ENCODE measurements at regions not wholly inside any gene's neighbourhood (a gene's known extent, or its start where the extent isn't known, plus 50 kb on each side); places are given as distances from the start of the nearest gene placed in this dataset.

DNA sequence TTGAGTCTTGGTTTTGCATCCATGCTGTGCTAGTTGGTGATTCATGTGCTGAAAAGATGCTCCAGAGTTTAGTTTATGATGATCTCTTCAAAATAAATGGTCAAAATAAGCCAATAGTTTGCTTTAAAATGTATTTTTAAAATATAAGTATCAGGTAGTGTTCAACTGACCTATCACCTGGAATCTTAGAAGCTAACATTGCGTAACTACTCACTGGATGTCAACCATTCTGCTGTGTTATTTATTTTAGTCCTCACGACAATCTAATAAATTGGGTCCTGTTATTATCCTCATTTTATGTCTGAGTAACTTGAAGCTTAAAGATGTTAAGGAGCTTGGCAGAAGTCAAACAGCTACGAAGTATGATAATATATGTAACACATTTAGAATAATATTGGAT, 563.7 kb upstream of the MDFIC2 start:
- dilution Hi-C loops (cut with MboI; ENCODE audit: extremely low pct_ligation_motif_present, low sequenced_read_pairs): no loop called here
- Histone ChIP-seq H3K4me2 (ENCODE audit: control insufficient read depth, extremely low read depth, insufficient read depth, low read depth, low read length) (no peak overlapping the region), H3K27ac (ENCODE audit: control insufficient read depth, insufficient read depth, low read length) (no peak overlapping the region), H3K9ac (ENCODE audit: control insufficient read depth, extremely low read depth, insufficient read depth, low read length) (no peak overlapping the region), H4K20me1 (ENCODE audit: control insufficient read depth, extremely low read depth, insufficient read depth, low read length) (no peaks in the 10 kb centered on the region), H3K4me3 (ENCODE audit: control insufficient read depth in 2 of 3, extremely low read depth in 1 of 3, insufficient read depth in 2 of 3, low read depth in 1 of 3, low read length in 3 of 3) (no peak overlapping the region), H3K9me3 (ENCODE audit: control insufficient read depth, low read depth, low read length) (no peaks in the 10 kb centered on the region), H2AFZ (ENCODE audit: control insufficient read depth, low read length) (no peak overlapping the region), H3K79me2 (ENCODE audit: control insufficient read depth, insufficient read depth, low read length) (no peaks in the 10 kb centered on the region), H3K9me1 (ENCODE audit: control insufficient read depth, extremely low read depth, insufficient read depth, low read length) (no peaks in the 10 kb centered on the region), H3K4me1 (ENCODE audit: control insufficient read depth, extremely low read depth, insufficient read depth, low read length) (no peaks in the 10 kb centered on the region), H3K27me3 (ENCODE audit: control insufficient read depth, extremely low read depth, insufficient read depth, low read length) (no peaks in the 10 kb centered on the region), H3K36me3 (ENCODE audit: control insufficient read depth in 2 of 2, extremely low read depth in 1 of 2, insufficient read depth in 2 of 2, low read length in 2 of 2) (no peaks in the 10 kb centered on the region)
- FAIRE-seq: no peak
- TF ChIP-seq, protein P1, sequence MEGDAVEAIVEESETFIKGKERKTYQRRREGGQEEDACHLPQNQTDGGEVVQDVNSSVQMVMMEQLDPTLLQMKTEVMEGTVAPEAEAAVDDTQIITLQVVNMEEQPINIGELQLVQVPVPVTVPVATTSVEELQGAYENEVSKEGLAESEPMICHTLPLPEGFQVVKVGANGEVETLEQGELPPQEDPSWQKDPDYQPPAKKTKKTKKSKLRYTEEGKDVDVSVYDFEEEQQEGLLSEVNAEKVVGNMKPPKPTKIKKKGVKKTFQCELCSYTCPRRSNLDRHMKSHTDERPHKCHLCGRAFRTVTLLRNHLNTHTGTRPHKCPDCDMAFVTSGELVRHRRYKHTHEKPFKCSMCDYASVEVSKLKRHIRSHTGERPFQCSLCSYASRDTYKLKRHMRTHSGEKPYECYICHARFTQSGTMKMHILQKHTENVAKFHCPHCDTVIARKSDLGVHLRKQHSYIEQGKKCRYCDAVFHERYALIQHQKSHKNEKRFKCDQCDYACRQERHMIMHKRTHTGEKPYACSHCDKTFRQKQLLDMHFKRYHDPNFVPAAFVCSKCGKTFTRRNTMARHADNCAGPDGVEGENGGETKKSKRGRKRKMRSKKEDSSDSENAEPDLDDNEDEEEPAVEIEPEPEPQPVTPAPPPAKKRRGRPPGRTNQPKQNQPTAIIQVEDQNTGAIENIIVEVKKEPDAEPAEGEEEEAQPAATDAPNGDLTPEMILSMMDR (optimal IDR thresholded peaks at IDR 0.05 in 1 of 3, IDR thresholded peaks at IDR 0.05 in 1 of 3, conservative IDR thresholded peaks at IDR 0.05 in 1 of 3; ENCODE audit: extremely low read depth in 1 of 3, insufficient read depth in 2 of 3, low read length in 3 of 3): no peak
- TF ChIP-seq EZH2 (IDR thresholded peaks at IDR 0.05; ENCODE audit: low read length): no peak
- DNase-seq (ENCODE audit: low read depth, low spot score): no peak

DNA sequence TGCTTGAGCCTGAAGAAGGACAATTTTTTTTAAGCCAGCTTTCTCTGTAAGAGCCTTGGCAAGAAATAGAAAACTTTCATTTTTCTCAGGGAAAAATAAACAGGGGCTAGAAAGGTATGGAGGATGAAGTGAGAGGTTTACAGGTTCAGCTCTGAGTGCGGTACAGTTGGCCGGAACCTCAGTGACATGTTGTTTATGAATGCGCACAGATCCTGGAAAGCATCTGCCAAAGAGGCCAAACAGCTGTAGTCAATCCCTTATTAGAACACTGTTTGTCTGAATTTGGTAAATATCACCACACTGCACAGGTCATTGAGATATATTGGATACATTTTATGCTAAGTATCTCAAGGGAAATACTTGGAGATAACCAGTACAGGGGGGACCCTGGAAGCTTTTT, 561.8 kb upstream of the MDFIC2 start:
- no peaks in the 10 kb centered on the region for H3K79me2 ChIP-seq (ENCODE audit: control insufficient read depth, insufficient read depth, low read length)
- H3K9ac ChIP-seq (ENCODE audit: control insufficient read depth, extremely low read depth, insufficient read depth, low read length): no peak overlapping the region
- H2AFZ ChIP-seq (ENCODE audit: control insufficient read depth, low read length): no peak overlapping the region
- dilution Hi-C loops (cut with MboI; ENCODE audit: extremely low pct_ligation_motif_present, low sequenced_read_pairs): no loop called here
- no peak overlapping the region for H3K4me2 ChIP-seq (ENCODE audit: control insufficient read depth, extremely low read depth, insufficient read depth, low read depth, low read length)
- TF ChIP-seq EZH2 (IDR thresholded peaks at IDR 0.05; ENCODE audit: low read length): no peak
- TF ChIP-seq, protein P1 (optimal IDR thresholded peaks at IDR 0.05 in 1 of 3, IDR thresholded peaks at IDR 0.05 in 1 of 3, conservative IDR thresholded peaks at IDR 0.05 in 1 of 3; ENCODE audit: extremely low read depth in 1 of 3, insufficient read depth in 2 of 3, low read length in 3 of 3): no peak
- H3K36me3 ChIP-seq (ENCODE audit: control insufficient read depth in 2 of 2, extremely low read depth in 1 of 2, insufficient read depth in 2 of 2, low read length in 2 of 2): no peaks in the 10 kb centered on the region
- no peaks in the 10 kb centered on the region for H3K27me3 ChIP-seq (ENCODE audit: control insufficient read depth, extremely low read depth, insufficient read depth, low read length)
- no peak overlapping the region for H3K27ac ChIP-seq (ENCODE audit: control insufficient read depth, insufficient read depth, low read length)
- no peaks in the 10 kb centered on the region for H3K9me3 ChIP-seq (ENCODE audit: control insufficient read depth, low read depth, low read length)
- no peaks in the 10 kb centered on the region for H3K9me1 ChIP-seq (ENCODE audit: control insufficient read depth, extremely low read depth, insufficient read depth, low read length)
- no peaks in the 10 kb centered on the region for H4K20me1 ChIP-seq (ENCODE audit: control insufficient read depth, extremely low read depth, insufficient read depth, low read length)
- no peaks in the 10 kb centered on the region for H3K4me1 ChIP-seq (ENCODE audit: control insufficient read depth, extremely low read depth, insufficient read depth, low read length)
- DNase-seq (ENCODE audit: low read depth, low spot score) (no peak), FAIRE-seq (no peak)
- H3K4me3 ChIP-seq (ENCODE audit: control insufficient read depth in 2 of 3, extremely low read depth in 1 of 3, insufficient read depth in 2 of 3, low read depth in 1 of 3, low read length in 3 of 3): no peak overlapping the region
